ENCODE measurements at regions not wholly inside any gene's neighbourhood (a gene's known extent, or its start where the extent isn't known, plus 50 kb on each side); places are given as distances from the start of the nearest gene placed in this dataset.

- Histone ChIP-seq H3K79me2 (ENCODE audit: insufficient read depth, low read length) (no peaks in the 10 kb centered on the region), H3K4me1 (ENCODE audit: insufficient read depth, low read length, poor library complexity, severe bottlenecking) (peaks cover 11% of the 10 kb centered on the region), H3F3A (ENCODE audit: low read depth) (no peaks in the 10 kb centered on the region), H3K27me3 (ENCODE audit: insufficient read depth, low read length, poor library complexity, severe bottlenecking) (no peaks in the 10 kb centered on the region), H3K9me3 (ENCODE audit: insufficient read depth, low read depth, low read length) (no peaks in the 10 kb centered on the region), H3K9ac (ENCODE audit: low read depth, low read length, poor library complexity, severe bottlenecking) (no peak overlapping the region), H4K20me1 (ENCODE audit: insufficient read depth, low read length, poor library complexity, severe bottlenecking) (no peaks in the 10 kb centered on the region), H2AFZ (ENCODE audit: low read length) (no peak overlapping the region), H3K4me2 (ENCODE audit: low read depth, low read length, poor library complexity, severe bottlenecking) (no peak overlapping the region), H3K36me3 (ENCODE audit: insufficient read depth, low read length) (no peaks in the 10 kb centered on the region), H3K9me2 (replicated peaks; ENCODE audit: low read depth, low read length) (no peaks in the 10 kb centered on the region), H3K4me3 (ENCODE audit: low read length, poor library complexity, severe bottlenecking) (no peak overlapping the region)
- TF ChIP-seq CTCF (conservative IDR thresholded peaks at IDR 0.05; ENCODE audit: low read length), result no peak
- TF ChIP-seq EZH2phosphoT487 (IDR thresholded peaks at IDR 0.05; ENCODE audit: borderline replicate concordance), result no peak
Measured at GRCh38 chr10:43869669-43870322, 221.1 kb upstream of the ZNF32 start.

GRCh38 chr10:43868952-43869351, 220.3 kb upstream of the ZNF32 start:
- no peaks in the 10 kb centered on the region for H3K79me2 ChIP-seq (ENCODE audit: insufficient read depth, low read length)
- H3K9ac ChIP-seq (ENCODE audit: low read depth, low read length, poor library complexity, severe bottlenecking), result no peak overlapping the region
- no peak overlapping the region for H2AFZ ChIP-seq (ENCODE audit: low read length)
- no peaks in the 10 kb centered on the region for H3F3A ChIP-seq (ENCODE audit: low read depth)
- H3K4me1 ChIP-seq (ENCODE audit: insufficient read depth, low read length, poor library complexity, severe bottlenecking), result peaks cover 11% of the 10 kb centered on the region
- no peak overlapping the region for H3K4me2 ChIP-seq (ENCODE audit: low read depth, low read length, poor library complexity, severe bottlenecking)
- H3K9me3 ChIP-seq (ENCODE audit: insufficient read depth, low read depth, low read length), result no peaks in the 10 kb centered on the region
- no peak for TF ChIP-seq EZH2phosphoT487 (IDR thresholded peaks at IDR 0.05; ENCODE audit: borderline replicate concordance)
- TF ChIP-seq CTCF (conservative IDR thresholded peaks at IDR 0.05; ENCODE audit: low read length), result no peak
- no peaks in the 10 kb centered on the region for H4K20me1 ChIP-seq (ENCODE audit: insufficient read depth, low read length, poor library complexity, severe bottlenecking)
- no peak overlapping the region for H3K4me3 ChIP-seq (ENCODE audit: low read length, poor library complexity, severe bottlenecking)
- H3K36me3 ChIP-seq (ENCODE audit: insufficient read depth, low read length), result no peaks in the 10 kb centered on the region
- H3K27me3 ChIP-seq (ENCODE audit: insufficient read depth, low read length, poor library complexity, severe bottlenecking), result no peaks in the 10 kb centered on the region
- no peaks in the 10 kb centered on the region for H3K9me2 ChIP-seq (replicated peaks; ENCODE audit: low read depth, low read length)

- TF ChIP-seq EZH2phosphoT487 (IDR thresholded peaks at IDR 0.05; ENCODE audit: borderline replicate concordance) (no peak), CTCF (conservative IDR thresholded peaks at IDR 0.05; ENCODE audit: low read length) (no peak)
- Histone ChIP-seq H3K9me3 (ENCODE audit: insufficient read depth, low read depth, low read length) (no peaks in the 10 kb centered on the region), H3K4me2 (ENCODE audit: low read depth, low read length, poor library complexity, severe bottlenecking) (no peak overlapping the region), H4K20me1 (ENCODE audit: insufficient read depth, low read length, poor library complexity, severe bottlenecking) (no peaks in the 10 kb centered on the region), H3K9me2 (replicated peaks; ENCODE audit: low read depth, low read length) (no peaks in the 10 kb centered on the region), H3K4me3 (ENCODE audit: low read length, poor library complexity, severe bottlenecking) (no peak overlapping the region), H3K36me3 (ENCODE audit: insufficient read depth, low read length) (no peaks in the 10 kb centered on the region), H3K27me3 (ENCODE audit: insufficient read depth, low read length, poor library complexity, severe bottlenecking) (no peaks in the 10 kb centered on the region), H3K79me2 (ENCODE audit: insufficient read depth, low read length) (no peaks in the 10 kb centered on the region), H3F3A (ENCODE audit: low read depth) (no peaks in the 10 kb centered on the region), H2AFZ (ENCODE audit: low read length) (no peak overlapping the region), H3K9ac (ENCODE audit: low read depth, low read length, poor library complexity, severe bottlenecking) (no peak overlapping the region), H3K4me1 (ENCODE audit: insufficient read depth, low read length, poor library complexity, severe bottlenecking) (peaks cover 10% of the 10 kb centered on the region)
Measured at GRCh38 chr10:43867667-43868565, 219.2 kb upstream of the ZNF32 start.
